ENCODE measurements at regions not wholly inside any gene's neighbourhood (a gene's known extent, or its start where the extent isn't known, plus 50 kb on each side); places are given as distances from the start of the nearest gene placed in this dataset.

DNA sequence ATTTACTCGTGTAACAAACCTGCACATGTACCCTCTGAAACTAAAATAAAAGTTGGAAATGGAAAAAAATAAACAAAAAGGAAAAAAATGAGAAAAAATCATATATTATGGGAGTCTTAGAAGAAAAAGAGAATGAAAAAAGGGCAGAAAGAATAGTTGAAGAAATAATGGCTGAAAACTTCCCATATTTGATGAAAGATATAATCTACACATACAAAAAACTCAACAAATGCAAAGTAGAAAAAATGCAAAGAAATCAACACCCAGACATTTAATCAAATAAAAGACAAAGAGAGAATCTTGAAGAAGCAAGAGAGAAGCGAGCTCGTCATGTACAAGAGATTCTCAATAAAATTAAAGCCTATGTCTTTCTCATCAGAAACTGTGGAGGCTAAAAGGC, 73.8 kb downstream of the SLC25A46 start:
- DNase-seq = no peak
- Histone ChIP-seq H3K27ac (no peak overlapping the region), H3K36me3 (no peaks in the 10 kb centered on the region), H3K9me3 (no peaks in the 10 kb centered on the region), H3K4me1 (no peaks in the 10 kb centered on the region), H3K4me3 (no peak overlapping the region), H3K27me3 (no peaks in the 10 kb centered on the region)
- ATAC-seq = no peak
- intact Hi-C loops (cut with DNase I; ENCODE audit: low total_unique reads) = no loop called here
- TF ChIP-seq, protein P1, sequence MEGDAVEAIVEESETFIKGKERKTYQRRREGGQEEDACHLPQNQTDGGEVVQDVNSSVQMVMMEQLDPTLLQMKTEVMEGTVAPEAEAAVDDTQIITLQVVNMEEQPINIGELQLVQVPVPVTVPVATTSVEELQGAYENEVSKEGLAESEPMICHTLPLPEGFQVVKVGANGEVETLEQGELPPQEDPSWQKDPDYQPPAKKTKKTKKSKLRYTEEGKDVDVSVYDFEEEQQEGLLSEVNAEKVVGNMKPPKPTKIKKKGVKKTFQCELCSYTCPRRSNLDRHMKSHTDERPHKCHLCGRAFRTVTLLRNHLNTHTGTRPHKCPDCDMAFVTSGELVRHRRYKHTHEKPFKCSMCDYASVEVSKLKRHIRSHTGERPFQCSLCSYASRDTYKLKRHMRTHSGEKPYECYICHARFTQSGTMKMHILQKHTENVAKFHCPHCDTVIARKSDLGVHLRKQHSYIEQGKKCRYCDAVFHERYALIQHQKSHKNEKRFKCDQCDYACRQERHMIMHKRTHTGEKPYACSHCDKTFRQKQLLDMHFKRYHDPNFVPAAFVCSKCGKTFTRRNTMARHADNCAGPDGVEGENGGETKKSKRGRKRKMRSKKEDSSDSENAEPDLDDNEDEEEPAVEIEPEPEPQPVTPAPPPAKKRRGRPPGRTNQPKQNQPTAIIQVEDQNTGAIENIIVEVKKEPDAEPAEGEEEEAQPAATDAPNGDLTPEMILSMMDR (IDR thresholded peaks at IDR 0.05 in 4 of 5, conservative IDR thresholded peaks at IDR 0.05 in 1 of 5) = no peak
- no peak for TF ChIP-seq POLR2A (IDR thresholded peaks at IDR 0.05)
- in situ Hi-C loops (cut with MboI; ENCODE audit: low sequenced_read_pairs in 4 of 4) = no loop called here

DNA sequence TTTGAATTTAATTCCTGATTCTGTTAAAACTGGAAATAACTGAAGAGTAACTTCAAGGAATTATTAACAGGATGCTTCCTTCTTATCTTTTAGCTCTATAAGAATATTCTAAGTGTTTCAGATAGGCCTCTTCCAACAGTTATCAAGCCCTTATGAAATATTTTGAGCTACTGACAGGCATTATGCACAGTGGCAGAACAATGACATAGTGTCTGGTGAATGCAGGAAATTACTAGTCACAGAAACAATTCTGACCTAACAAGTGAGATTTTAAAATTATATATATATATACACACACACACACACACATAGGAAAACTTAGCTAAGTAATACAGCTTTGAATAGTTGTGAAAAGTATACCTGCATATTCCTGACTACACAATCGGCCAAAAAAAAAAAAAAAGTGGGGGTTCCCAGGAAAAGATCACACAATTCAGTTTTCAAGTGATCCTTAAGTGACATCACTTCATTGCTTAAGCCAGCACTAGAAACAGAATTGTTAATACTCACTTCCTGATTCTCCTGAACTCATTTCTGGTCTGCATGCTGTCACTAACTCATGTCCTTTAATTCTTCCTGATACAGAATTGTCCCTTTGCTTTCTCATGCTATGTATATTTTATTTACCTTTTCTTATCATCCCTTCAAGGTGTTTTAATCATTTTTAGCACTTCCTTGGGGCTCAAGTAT, 77.3 kb downstream of the SLC25A46 start:
- H3K4me3 ChIP-seq = no peak overlapping the region
- no peaks in the 10 kb centered on the region for H3K27me3 ChIP-seq
- no peaks in the 10 kb centered on the region for H3K4me1 ChIP-seq
- intact Hi-C loops (cut with DNase I; ENCODE audit: low total_unique reads) (no loop called here), in situ Hi-C loops (cut with MboI; ENCODE audit: low sequenced_read_pairs in 4 of 4) (no loop called here)
- no peaks in the 10 kb centered on the region for H3K9me3 ChIP-seq
- TF ChIP-seq POLR2A (IDR thresholded peaks at IDR 0.05) = no peak
- TF ChIP-seq, protein P1 (IDR thresholded peaks at IDR 0.05 in 4 of 5, conservative IDR thresholded peaks at IDR 0.05 in 1 of 5) = no peak
- no peaks in the 10 kb centered on the region for H3K36me3 ChIP-seq
- no peak for ATAC-seq
- no peak overlapping the region for H3K27ac ChIP-seq
- no peak for DNase-seq

DNA sequence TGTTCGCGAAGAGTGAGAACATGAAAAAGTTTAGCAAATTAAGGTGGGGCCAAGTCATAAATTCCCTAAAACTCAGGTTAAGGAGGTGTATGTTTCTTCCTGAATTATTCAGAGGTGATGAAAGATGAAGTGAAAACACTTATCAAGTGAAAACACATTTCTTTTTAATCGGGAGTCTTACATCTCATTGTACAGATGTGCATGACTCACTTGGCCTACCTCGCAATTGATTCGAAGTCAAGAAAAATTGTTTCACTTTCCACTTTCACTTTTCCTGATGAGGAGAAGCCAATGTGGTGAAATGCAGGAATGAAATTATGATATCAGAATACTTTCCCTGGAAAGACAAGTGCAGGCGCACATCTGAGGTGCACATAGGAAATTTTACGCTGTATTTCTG, 78.7 kb downstream of the SLC25A46 start:
- no peaks in the 10 kb centered on the region for H3K36me3 ChIP-seq

DNA sequence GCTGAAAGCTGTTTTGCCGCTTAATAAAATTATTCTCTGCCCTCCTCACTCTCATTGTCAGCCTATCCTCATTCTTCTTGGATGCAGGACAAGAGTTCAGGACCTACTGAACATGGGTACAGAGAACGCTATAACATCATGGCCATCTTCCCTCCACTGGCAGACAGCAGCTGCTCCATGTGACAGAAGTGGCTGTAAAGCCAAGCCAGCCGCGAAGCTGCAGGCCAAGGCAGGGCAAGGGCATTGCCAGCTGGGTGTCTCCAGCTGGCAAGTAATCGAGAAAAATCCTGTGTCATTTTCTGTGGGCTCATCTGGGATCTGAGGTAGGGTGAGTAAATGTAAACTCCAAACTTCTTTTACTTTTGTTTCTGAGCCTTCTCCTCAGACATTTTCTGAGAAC, 84.8 kb downstream of the SLC25A46 start:
- Histone ChIP-seq H3K27ac (no peak overlapping the region), H3K9me3 (no peaks in the 10 kb centered on the region), H3K27me3 (no peaks in the 10 kb centered on the region), H3K4me3 (no peak overlapping the region), H3K36me3 (no peaks in the 10 kb centered on the region), H3K4me1 (no peaks in the 10 kb centered on the region)
- in situ Hi-C loops (cut with MboI; ENCODE audit: low sequenced_read_pairs in 4 of 4) (no loop called here), intact Hi-C loops (cut with DNase I; ENCODE audit: low total_unique reads) (no loop called here)
- no peak for ATAC-seq
- TF ChIP-seq POLR2A (IDR thresholded peaks at IDR 0.05) = no peak
- TF ChIP-seq, protein P1 (IDR thresholded peaks at IDR 0.05 in 4 of 5, conservative IDR thresholded peaks at IDR 0.05 in 1 of 5) = no peak
- DNase-seq = no peak

More for the DNA sequence above, 78.7 kb downstream of the SLC25A46 start:
- intact Hi-C loops (cut with DNase I; ENCODE audit: low total_unique reads) (no loop called here), in situ Hi-C loops (cut with MboI; ENCODE audit: low sequenced_read_pairs in 4 of 4) (no loop called here)
- Histone ChIP-seq H3K4me3 (no peak overlapping the region), H3K27me3 (no peaks in the 10 kb centered on the region), H3K27ac (no peak overlapping the region), H3K9me3 (no peaks in the 10 kb centered on the region), H3K4me1 (no peaks in the 10 kb centered on the region)
- ATAC-seq = no peak
- no peak for TF ChIP-seq POLR2A (IDR thresholded peaks at IDR 0.05)
- TF ChIP-seq, protein P1 (IDR thresholded peaks at IDR 0.05 in 4 of 5, conservative IDR thresholded peaks at IDR 0.05 in 1 of 5) = no peak
- DNase-seq = no peak

DNA sequence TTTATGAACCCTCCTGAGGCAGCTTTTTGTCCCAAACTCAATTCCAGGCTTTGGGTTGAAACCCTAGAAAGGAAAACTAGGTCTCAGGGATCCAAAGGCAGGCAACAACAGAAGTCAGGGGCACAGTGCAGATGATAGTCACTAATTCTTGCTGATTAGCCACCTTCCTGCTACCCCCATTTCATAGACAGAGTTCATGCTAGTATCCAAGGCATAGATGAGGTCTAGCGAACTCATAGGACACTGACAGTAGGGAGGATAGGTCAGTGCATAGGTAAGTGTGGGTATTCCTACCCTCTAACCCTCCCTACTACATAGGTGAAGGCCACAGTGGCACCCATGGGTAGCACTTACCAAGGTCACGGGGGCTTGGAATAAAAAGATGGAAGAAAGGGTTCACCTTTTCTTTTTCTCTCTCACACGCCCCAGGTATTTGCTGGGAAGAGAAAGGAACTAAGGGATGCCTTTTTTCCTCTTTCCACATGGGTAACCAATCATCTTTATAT, 86.2 kb downstream of the SLC25A46 start:
- in situ Hi-C loops (cut with MboI; ENCODE audit: low sequenced_read_pairs in 4 of 4) = no loop called here
- ATAC-seq (no peak), DNase-seq (no peak)
- Histone ChIP-seq H3K4me3 (no peak overlapping the region), H3K4me1 (no peaks in the 10 kb centered on the region), H3K36me3 (no peaks in the 10 kb centered on the region), H3K9me3 (no peaks in the 10 kb centered on the region), H3K27me3 (no peaks in the 10 kb centered on the region), H3K27ac (no peak overlapping the region)
- intact Hi-C loops (cut with DNase I; ENCODE audit: low total_unique reads) = no loop called here
- TF ChIP-seq, protein P1 (IDR thresholded peaks at IDR 0.05 in 4 of 5, conservative IDR thresholded peaks at IDR 0.05 in 1 of 5) = no peak
- no peak for TF ChIP-seq POLR2A (IDR thresholded peaks at IDR 0.05)

Data from gastrocnemius medialis (tissue), 4 donors.